HepG2 (cell line): ENCODE measurements at regions not wholly inside any gene's neighbourhood (a gene's known extent, or its start where the extent isn't known, plus 50 kb on each side); places are given as distances from the start of the nearest gene placed in this dataset.
"Not testable (repeated sequence)": the region's sequence is repeated elsewhere in the genome, so short reads cannot be mapped to it uniquely, and the experiment has no call there.

Experiments
- CCDC6 ChIP-seq: sonication (generic); formaldehyde crosslinking; IDR thresholded peaks from 2 replicates; pipeline ENCODE4 v1.8.1; 2022; ENCODE audit warnings: mild to moderate bottlenecking, missing genetic modification reagents, moderate library complexity
- NCOR1 ChIP-seq: fragments of 200-600 bp; sonication (generic); IDR thresholded peaks from 2 replicates; pipeline ENCODE4 v1.7.0; 2017; ENCODE audit warnings: antibody characterized with exemption, low read length, borderline replicate concordance
- TF ChIP-seq, protein P1 (sequence below): sonication (generic); formaldehyde crosslinking; IDR thresholded peaks from 2 replicates; pipeline ENCODE4 v1.5.0; 2020; ENCODE audit warnings: mild to moderate bottlenecking, missing genetic modification reagents, moderate library complexity

DNA sequence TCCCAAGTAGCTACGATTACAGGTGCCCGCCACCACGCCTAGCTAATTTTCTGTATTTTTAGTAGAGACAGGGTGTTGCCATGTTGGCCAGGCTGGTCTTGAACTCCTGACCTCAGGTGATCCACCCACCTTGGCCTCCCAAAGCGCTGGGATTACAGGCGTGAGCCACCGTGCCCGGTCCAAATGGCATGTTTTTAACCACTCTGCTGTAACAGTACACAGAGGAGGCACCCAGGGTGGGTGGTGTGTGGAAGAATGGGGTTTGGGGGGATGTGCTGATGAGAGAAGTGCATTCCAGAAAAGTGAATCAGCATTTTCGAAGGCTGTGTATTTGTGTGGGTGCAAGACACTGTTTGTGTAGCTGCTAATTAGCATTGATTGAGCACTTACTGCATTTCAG lies 78.1 kb upstream of the SH3PXD2B start:
- TF ChIP-seq NCOR1; CCDC6 (CRISPR knock-in tag): not testable (repeated sequence)
- TF ChIP-seq, protein P1, sequence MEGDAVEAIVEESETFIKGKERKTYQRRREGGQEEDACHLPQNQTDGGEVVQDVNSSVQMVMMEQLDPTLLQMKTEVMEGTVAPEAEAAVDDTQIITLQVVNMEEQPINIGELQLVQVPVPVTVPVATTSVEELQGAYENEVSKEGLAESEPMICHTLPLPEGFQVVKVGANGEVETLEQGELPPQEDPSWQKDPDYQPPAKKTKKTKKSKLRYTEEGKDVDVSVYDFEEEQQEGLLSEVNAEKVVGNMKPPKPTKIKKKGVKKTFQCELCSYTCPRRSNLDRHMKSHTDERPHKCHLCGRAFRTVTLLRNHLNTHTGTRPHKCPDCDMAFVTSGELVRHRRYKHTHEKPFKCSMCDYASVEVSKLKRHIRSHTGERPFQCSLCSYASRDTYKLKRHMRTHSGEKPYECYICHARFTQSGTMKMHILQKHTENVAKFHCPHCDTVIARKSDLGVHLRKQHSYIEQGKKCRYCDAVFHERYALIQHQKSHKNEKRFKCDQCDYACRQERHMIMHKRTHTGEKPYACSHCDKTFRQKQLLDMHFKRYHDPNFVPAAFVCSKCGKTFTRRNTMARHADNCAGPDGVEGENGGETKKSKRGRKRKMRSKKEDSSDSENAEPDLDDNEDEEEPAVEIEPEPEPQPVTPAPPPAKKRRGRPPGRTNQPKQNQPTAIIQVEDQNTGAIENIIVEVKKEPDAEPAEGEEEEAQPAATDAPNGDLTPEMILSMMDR (CRISPR knock-in tag) = not testable (repeated sequence)
